K562 (cell line): ENCODE measurements at regions not wholly inside any gene's neighbourhood (a gene's known extent, or its start where the extent isn't known, plus 50 kb on each side); places are given as distances from the start of the nearest gene placed in this dataset.

Experiments used
- ATAC-seq: fragments of 200-7000 bp; cut with Tn5 transposase; 3 replicates; pipeline ENCODE4 v1.9.1; 2020; ENCODE audit warnings: moderate library complexity
- BruUV-seq: library from RNA; stranded (reverse); fragments of 400-500 nt; replicated peaks from 2 replicates; lab custom pipeline; 2021; lab: Mats Ljungman, UMichigan
- CTCF ChIA-PET: fragments of 300-600 bp; formaldehyde crosslinking; extraction: SDS; loops from one replicate; lab custom pipeline; 2021; ENCODE audit warnings: low intra/inter-chr PET ratio; lab: Yijun Ruan, JAX
- POLR2A ChIA-PET: fragments of 300-600, 350-650 bp; sonication (Branson Sonifier 250); formaldehyde crosslinking; extraction: SDS; loops from one replicate; lab custom pipeline; 2021; ENCODE audit warnings: antibody characterized with exemption, inconsistent platforms; lab: Yijun Ruan, JAX
- DNase-seq, 4 experiments: peaks; one replicate each; pipeline versions ENCODE4 v3.0.0 to v3.0.0-alpha.2; 2011 to 2018; ENCODE audit warnings: low spot score in 3 of 4, mixed read lengths in 3 of 4; ENCODE audit errors: extremely low read depth in 1 of 4
- FAIRE-seq: peaks from 2 replicates; lab custom pipeline; 2011; peaks lifted over from hg19 to GRCh38; lab: Jason Lieb, UNC
- H2AFZ ChIP-seq: 2 replicates; pipeline ENCODE4 v1.6.0; 2011; ENCODE audit warnings: low read depth, low read length, control low read depth, inconsistent platforms
- H3K27ac ChIP-seq: fragments of 200-600 bp; 3 replicates; pipeline ENCODE4 v1.8.0; 2011; ENCODE audit warnings: low read depth, mild to moderate bottlenecking, control low read depth, inconsistent platforms, low read length, moderate library complexity, mixed read lengths; ENCODE audit errors: extremely low read depth
- H3K27me3 ChIP-seq, 2 experiments: fragments of 300-600 bp in 1 of 2; 2 replicates in 1 of 2; 3 replicates in 1 of 2; pipeline versions ENCODE4 v1.6.0 to v1.8.0; 2011; ENCODE audit warnings: inconsistent platforms in 2 of 2, low read length in 2 of 2, mild to moderate bottlenecking in 1 of 2, mixed read lengths in 1 of 2, moderate library complexity in 1 of 2; ENCODE audit not compliant: control insufficient read depth in 2 of 2, insufficient read depth in 2 of 2
- H3K36me3 ChIP-seq: fragments of 300-600 bp; 3 replicates; pipeline ENCODE4 v1.8.0; 2011; ENCODE audit warnings: mild to moderate bottlenecking, low read length, inconsistent platforms; ENCODE audit not compliant: control insufficient read depth, insufficient read depth
- H3K4me1 ChIP-seq, 2 experiments: fragments of 200-600 bp in 1 of 2; replicated peaks in 1 of 2; 2 replicates in 1 of 2; 3 replicates in 1 of 2; pipeline versions ENCODE4 v1.5.1 to v1.8.0; 2011; ENCODE audit warnings: inconsistent platforms in 2 of 2, low read length in 2 of 2, mild to moderate bottlenecking in 1 of 2, mixed read lengths in 1 of 2, moderate library complexity in 1 of 2; ENCODE audit not compliant: control insufficient read depth in 2 of 2, insufficient read depth in 2 of 2
- H3K4me2 ChIP-seq: 2 replicates; pipeline ENCODE4 v1.6.1; 2011; ENCODE audit warnings: low read length, control low read depth, inconsistent platforms, mixed read lengths; ENCODE audit not compliant: insufficient read depth
- H3K4me3 ChIP-seq: fragments of 200-600 bp; sonication (generic), shearing (Covaris generic); 2 replicates; pipeline ENCODE4 v1.5.1; 2016; ENCODE audit warnings: control low read depth, inconsistent platforms
- H3K79me2 ChIP-seq: fragments of 200-600 bp; 3 replicates; pipeline ENCODE4 v1.8.0; 2011; ENCODE audit warnings: low read length, inconsistent platforms; ENCODE audit not compliant: control insufficient read depth, insufficient read depth
- H3K9ac ChIP-seq, 2 experiments: 2 replicates each; pipeline versions ENCODE4 v1.6.0 to v1.6.1; 2011; ENCODE audit warnings: low read depth in 2 of 2, low read length in 2 of 2, control low read depth in 1 of 2, inconsistent platforms in 1 of 2, mild to moderate bottlenecking in 1 of 2, mixed read lengths in 1 of 2; ENCODE audit not compliant: insufficient read depth in 1 of 2
- H3K9me1 ChIP-seq: one replicate; pipeline ENCODE4 v1.6.0; 2011; ENCODE audit warnings: inconsistent platforms, mild to moderate bottlenecking, low read length, moderate library complexity; ENCODE audit not compliant: control insufficient read depth, insufficient read depth
- H3K9me3 ChIP-seq: replicated peaks from 2 replicates; pipeline ENCODE4 v1.5.1; 2011; ENCODE audit warnings: low read depth, low read length, inconsistent platforms; ENCODE audit not compliant: control insufficient read depth, insufficient read depth
- H4K20me1 ChIP-seq: replicated peaks from 2 replicates; pipeline ENCODE4 v1.6.1; 2011; ENCODE audit warnings: low read length, inconsistent platforms, mixed read lengths; ENCODE audit not compliant: control insufficient read depth, insufficient read depth
- ADNP ChIP-seq: fragments of 200-800 bp; sonication (Bioruptor generic); IDR thresholded peaks from 2 replicates; pipeline ENCODE4 v1.6.1; 2016; ENCODE audit warnings: missing genetic modification characterization, missing compliant biosample characterization
- CAMTA2 ChIP-seq: fragments of 250-450 bp; sonication (Bioruptor Pico); conservative IDR thresholded peaks from 2 replicates; pipeline ENCODE4 v1.5.1; 2022
- FOSL1 ChIP-seq: fragments of 200-800 bp; sonication (Bioruptor generic); conservative IDR thresholded peaks from 2 replicates; pipeline ENCODE4 v1.6.1; 2016; ENCODE audit warnings: missing genetic modification characterization, missing compliant biosample characterization
- HDAC1 ChIP-seq, 2 experiments: fragments of 450-650 bp; IDR thresholded peaks; 2 replicates each; pipeline ENCODE4 v1.6.1; 2016 to 2017; ENCODE audit warnings: inconsistent platforms in 1 of 2, mild to moderate bottlenecking in 1 of 2, moderate library complexity in 1 of 2
- MCM5 ChIP-seq: fragments of 450-650 bp; IDR thresholded peaks from 2 replicates; pipeline ENCODE4 v1.6.1; 2016; ENCODE audit warnings: low read depth
- MGA ChIP-seq: fragments of 450-650 bp; IDR thresholded peaks from 2 replicates; pipeline ENCODE4 v1.6.1; 2016; ENCODE audit warnings: mild to moderate bottlenecking, moderate library complexity
- SMAD2 ChIP-seq: fragments of 150-350 bp; IDR thresholded peaks from 2 replicates; pipeline ENCODE4 v1.6.1; 2014; ENCODE audit warnings: low read depth, mild to moderate bottlenecking, low read length
- TAF7 ChIP-seq: fragments of 450-650 bp; IDR thresholded peaks from 2 replicates; pipeline ENCODE4 v1.6.1; 2016; ENCODE audit warnings: missing genetic modification characterization, missing compliant biosample characterization
- TSC22D4 ChIP-seq: fragments of 450-650 bp; IDR thresholded peaks from 2 replicates; pipeline ENCODE4 v1.6.1; 2016; ENCODE audit warnings: missing genetic modification characterization, missing biosample characterization, control low read depth
- ZNF146 ChIP-seq: IDR thresholded peaks from one replicate; pipeline ENCODE4 v1.6.1; 2018; ENCODE audit warnings: missing compliant biosample characterization; ENCODE audit not compliant: unreplicated experiment
- ZNF280A ChIP-seq: fragments of 450-650 bp; IDR thresholded peaks from 2 replicates; pipeline ENCODE4 v1.6.1; 2018; ENCODE audit warnings: mild to moderate bottlenecking, low read depth; ENCODE audit not compliant: partially characterized antibody
- WGBS: fragments of 100-300 bp; shearing (Covaris generic); methylation state at CpG from one replicate; pipeline ENCODE4 v1.1.6; 2016; ENCODE audit warnings: low coverage, mixed read lengths; ENCODE audit not compliant: insufficient coverage; ENCODE audit errors: missing lambda C conversion rate; 5-methylcytosine and 5-hydroxymethylcytosine counted together
- in situ Hi-C: fragments of 300-500 bp; cut with MboI; formaldehyde crosslinking; loops from 4 replicates; pipeline ENCODE4 v1.15.0; 2018; ENCODE audit warnings: inconsistent platforms, mixed read lengths
- intact Hi-C: fragments of 100-400 bp; cut with micrococcal nuclease; formaldehyde crosslinking; loops from 2 replicates; pipeline ENCODE4 v1.14.2; 2022

GRCh38 chr12:13680916-13681315, 300.5 kb downstream of the GRIN2B start:
- BruUV-seq: no TSS peak
- FAIRE-seq (no peak), ATAC-seq (no peak), DNase-seq (no peak)
- H3K27ac ChIP-seq: no peak overlapping the region
- H3K4me3 ChIP-seq: no peak overlapping the region
- H2AFZ ChIP-seq: no peak overlapping the region
- CTCF ChIA-PET: no interaction called here
- no peaks in the 10 kb centered on the region for H3K27me3 ChIP-seq
- no peak overlapping the region for H3K9ac ChIP-seq
- POLR2A ChIA-PET: interaction anchor here (0.6 kb wide), 1 partner anchor 409 kb away, joined by 3 read pairs; no protein-coding TSS in a partner anchor
- intact Hi-C loops: no loop called here
- H3K4me2 ChIP-seq: no peak overlapping the region
- no peaks in the 10 kb centered on the region for H3K9me3 ChIP-seq
- no peaks in the 10 kb centered on the region for H3K79me2 ChIP-seq
- H3K4me1 ChIP-seq: no peaks in the 10 kb centered on the region
- 0% methylated on average over 4 of the region's 4 CpGs for WGBS
- in situ Hi-C loops: no loop called here
- H3K36me3 ChIP-seq: no peaks in the 10 kb centered on the region
- H3K9me1 ChIP-seq: no peaks in the 10 kb centered on the region
- H4K20me1 ChIP-seq: no peaks in the 10 kb centered on the region
- no peak for TF ChIP-seq FOSL1 (tag)
- no peak for TF ChIP-seq HDAC1 (IDR thresholded peaks at IDR 0.05)
- no peak for TF ChIP-seq TSC22D4
- TF ChIP-seq SMAD2: no peak
- TF ChIP-seq TAF7 (tag): no peak
- TF ChIP-seq ZNF146 (CRISPR knock-in tag): no peak
- no peak for TF ChIP-seq MGA
- no peak for TF ChIP-seq ZNF280A
- TF ChIP-seq CAMTA2 (CRISPR knock-in tag): no peak
- TF ChIP-seq ADNP (tag): no peak
- no peak for TF ChIP-seq MCM5
